ENCODE measurements at regions not wholly inside any gene's neighbourhood (a gene's known extent, or its start where the extent isn't known, plus 50 kb on each side); places are given as distances from the start of the nearest gene placed in this dataset.
"Not testable (repeated sequence)": the region's sequence is repeated elsewhere in the genome, so short reads cannot be mapped to it uniquely, and the experiment has no call there.

DNA sequence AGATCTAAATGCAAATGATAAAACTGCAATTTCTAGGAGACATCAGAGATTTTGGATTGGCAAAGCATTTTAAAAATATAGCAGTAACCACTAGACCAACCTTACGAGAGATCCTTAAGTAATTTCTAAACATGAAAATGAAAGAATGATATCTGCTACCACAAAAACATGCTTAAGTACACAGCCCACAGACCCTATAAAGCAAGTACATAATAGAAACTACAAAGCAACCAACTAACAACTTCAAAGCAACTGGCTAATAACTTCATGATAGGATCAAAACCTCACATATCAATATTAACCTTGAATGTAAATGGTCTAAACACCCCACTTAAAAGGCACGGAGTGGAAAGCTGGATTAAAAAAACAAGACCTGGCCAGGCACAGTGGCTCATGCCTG lies 209.9 kb upstream of the SOX14 start:
- FAIRE-seq: no peak
- TF ChIP-seq POLR2A (IDR thresholded peaks at IDR 0.05; ENCODE audit: low read depth, low read length): no peak
- no peak for DNase-seq (ENCODE audit: insufficient read length, low spot score)

DNA sequence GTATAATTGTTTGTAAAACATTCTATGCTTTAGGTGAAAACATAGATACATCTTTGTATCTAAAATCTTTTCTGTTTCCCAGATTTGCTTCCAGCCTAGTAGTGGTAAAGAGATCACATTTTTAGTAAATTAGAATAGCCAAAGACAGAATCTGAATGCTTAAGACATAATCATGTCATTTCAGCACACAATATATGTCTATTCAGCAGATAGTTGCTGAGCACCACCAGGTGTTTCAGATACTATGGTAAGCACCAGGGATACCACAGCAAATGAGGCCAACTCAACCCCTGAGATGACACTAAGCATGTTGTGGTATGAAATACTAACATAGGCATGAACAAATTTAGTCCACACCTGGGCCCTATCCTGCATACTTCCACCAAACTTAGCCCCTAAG lies 195.2 kb upstream of the SOX14 start:
- no peak for TF ChIP-seq POLR2A (IDR thresholded peaks at IDR 0.05; ENCODE audit: low read depth, low read length)
- FAIRE-seq: no peak
- no peak for DNase-seq (ENCODE audit: insufficient read length, low spot score)

DNA sequence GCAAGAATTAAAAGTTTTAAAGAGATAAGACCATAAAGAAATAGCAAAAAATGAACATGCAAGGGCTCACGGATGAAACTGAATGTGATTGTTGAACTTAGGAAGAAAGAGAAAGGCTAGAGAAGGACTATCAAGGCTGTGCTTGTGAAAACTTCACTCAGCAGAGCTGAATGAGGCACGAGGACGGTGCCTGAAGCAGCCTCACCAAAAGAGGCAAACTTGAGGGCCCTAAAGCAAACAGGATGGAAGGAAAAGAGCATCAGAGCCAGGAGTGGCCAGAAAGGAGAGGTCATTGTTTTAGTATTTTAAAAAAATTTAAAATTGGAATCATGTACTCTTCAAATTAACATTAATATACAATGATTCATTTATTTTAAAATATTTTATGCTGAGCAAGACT lies 191.2 kb upstream of the SOX14 start:
- FAIRE-seq (no peak), DNase-seq (ENCODE audit: insufficient read length, low spot score) (no peak)
- TF ChIP-seq POLR2A (IDR thresholded peaks at IDR 0.05; ENCODE audit: low read depth, low read length): no peak

DNA sequence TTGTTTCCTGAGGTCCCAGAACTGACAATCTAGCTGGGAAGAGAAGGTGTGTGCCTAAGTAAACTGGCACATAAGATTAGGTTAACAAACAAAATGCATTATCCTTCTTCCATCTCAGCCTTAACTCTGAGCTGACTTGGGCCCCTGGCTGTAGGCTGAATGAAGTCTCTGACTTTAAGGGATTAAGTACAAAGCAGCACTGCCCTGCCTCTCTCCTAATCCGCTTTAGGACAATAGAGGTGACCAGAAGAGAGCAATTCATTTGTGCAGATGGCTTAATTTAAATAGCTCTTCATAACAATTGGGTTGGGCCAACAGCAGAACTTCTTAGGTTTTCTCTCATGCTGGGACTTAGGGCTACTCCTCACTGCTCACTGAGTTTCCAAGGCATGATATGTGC lies 181.6 kb upstream of the SOX14 start:
- DNase-seq (ENCODE audit: insufficient read length, low spot score): no peak
- no peak for TF ChIP-seq POLR2A (IDR thresholded peaks at IDR 0.05; ENCODE audit: low read depth, low read length)
- no peak for FAIRE-seq

DNA sequence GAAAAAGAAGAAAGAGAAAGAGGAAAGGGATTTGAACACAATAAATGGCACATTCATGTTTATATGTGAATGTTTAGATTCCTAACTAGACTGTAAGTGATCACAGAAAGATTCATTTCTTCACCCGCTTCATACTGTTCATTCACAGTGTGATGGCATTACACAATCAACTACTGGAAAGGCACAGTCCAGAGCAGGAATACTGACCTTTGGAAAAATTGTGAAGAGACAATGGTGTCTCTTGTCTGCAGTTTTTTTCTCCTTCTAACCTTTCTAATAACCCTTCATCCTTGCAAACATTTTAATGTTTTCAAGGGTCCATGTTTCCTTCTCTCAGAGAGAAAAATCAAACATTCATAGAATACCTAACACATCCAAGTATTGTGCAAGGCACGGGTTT lies 180.9 kb upstream of the SOX14 start:
- no peak for FAIRE-seq
- TF ChIP-seq POLR2A (IDR thresholded peaks at IDR 0.05; ENCODE audit: low read depth, low read length): no peak
- no peak for DNase-seq (ENCODE audit: insufficient read length, low spot score)

DNA sequence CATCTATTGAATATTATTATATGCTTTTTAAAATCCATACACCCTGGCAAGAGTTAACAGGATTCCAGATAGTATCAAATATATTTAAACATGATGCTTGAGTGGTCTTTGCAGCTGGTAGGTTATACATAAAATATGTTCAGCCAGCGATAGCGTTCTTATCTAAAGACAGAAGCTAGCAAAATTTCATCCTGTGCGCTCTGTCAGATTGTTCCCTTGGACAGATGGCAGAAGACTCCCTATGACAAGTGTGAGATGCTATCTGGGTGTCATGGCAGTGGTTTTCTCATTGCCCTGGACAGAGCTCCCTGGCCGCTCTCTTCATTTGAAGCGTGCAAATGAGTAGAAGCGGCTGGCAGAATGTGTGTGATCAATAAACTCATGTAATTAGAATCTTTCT lies 175.2 kb upstream of the SOX14 start:
- FAIRE-seq: no peak

DNA sequence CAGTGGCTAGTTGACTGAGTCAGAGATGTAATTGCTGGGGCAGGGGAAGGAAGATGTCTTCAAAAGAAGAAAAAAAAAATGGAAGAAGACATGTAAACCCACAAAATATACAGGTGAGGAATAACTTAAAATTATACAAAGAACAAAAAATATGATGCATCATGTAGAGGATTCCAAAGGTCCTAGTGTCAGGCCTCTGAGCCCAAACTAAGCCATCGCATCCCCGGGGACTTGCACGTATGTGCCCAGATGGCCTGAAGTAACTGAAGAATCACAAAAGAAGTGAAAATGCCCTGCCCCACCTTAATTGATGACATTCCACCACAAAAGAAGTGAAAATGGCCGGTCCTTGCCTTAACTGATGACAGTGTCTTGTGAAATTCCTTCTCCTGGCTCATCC lies 168.7 kb upstream of the SOX14 start:
- not testable (repeated sequence) for FAIRE-seq; DNase-seq (ENCODE audit: insufficient read length, low spot score)

More for the DNA sequence above, 175.2 kb upstream of the SOX14 start:
- no peak for DNase-seq (ENCODE audit: insufficient read length, low spot score)
- TF ChIP-seq POLR2A (IDR thresholded peaks at IDR 0.05; ENCODE audit: low read depth, low read length): no peak

DNA sequence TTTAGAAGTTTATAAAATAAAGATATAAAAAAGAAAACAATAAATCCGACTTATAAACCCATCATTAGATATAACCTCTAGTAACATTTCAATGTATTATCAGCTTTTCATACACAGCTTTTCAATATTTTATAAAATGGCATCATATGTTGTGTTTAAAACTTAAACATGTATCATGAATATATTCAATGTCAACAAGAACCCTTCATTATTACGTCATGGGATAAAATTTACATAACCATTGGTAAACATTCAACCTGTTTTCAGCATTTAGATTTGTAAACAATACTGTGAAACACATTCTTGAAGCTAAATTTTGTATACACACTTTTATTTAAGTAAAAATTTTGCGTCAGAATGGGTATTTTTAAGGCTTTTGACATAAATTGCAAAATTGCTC lies 153.4 kb upstream of the SOX14 start:
- FAIRE-seq: no peak

DNA sequence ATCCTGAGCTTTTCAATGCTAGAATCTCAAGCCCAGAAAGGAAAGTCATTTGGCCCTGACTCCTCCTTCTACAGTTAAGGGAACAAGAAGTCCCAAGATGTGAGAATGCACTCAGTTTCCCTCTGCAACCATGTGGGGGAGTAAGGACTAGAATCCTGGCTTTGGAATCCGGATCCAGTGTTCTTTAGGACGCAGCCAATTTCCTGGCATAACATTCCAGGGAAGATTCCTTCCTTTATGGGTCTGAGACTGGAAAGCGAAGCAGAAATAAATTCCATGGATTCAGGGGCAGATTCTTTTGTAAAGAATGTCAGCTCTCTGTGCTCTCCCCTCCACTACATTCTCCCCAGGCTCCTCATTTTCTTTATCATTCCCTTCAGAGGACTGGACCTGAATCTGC lies 151.8 kb upstream of the SOX14 start:
- TF ChIP-seq POLR2A (IDR thresholded peaks at IDR 0.05; ENCODE audit: low read depth, low read length): no peak
- FAIRE-seq (no peak), DNase-seq (ENCODE audit: insufficient read length, low spot score) (no peak)

More for the DNA sequence above, 153.4 kb upstream of the SOX14 start:
- no peak for DNase-seq (ENCODE audit: insufficient read length, low spot score)
- TF ChIP-seq POLR2A (IDR thresholded peaks at IDR 0.05; ENCODE audit: low read depth, low read length): no peak

DNA sequence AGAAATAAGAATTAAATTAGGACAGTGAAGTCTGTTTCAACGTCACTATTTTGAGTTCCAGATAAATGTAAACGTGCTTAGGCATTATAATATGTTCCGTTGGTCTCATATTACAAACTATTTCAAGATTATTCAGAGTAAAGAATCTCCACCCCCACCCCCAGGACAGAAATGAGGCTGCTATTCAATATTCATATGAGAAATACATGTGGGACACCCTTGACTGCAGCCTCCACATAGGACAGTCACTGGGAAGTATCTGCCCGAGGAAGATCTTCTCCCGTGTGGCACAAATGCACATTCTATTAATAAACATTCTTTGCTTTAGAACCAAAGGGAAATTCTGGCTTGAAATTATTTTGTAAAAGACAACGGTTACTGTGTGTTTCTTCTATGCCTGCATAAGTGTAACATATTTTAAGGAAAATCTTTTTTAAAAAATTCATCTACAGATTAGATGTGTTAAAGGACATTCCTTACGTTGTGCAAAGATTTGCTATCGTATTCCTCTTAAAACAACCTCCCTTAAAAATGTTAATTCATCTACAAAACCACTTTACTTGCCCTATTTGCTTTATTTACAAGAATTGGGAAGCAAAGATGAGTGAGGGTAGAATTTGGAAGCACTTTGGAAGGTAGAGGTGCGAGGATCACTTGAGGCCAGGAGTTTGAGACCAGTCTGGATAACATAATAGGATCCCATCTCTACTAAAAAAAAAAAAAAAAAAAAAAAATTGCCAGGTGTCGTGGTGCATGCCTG lies 148.3 kb upstream of the SOX14 start:
- no peak for TF ChIP-seq POLR2A (IDR thresholded peaks at IDR 0.05; ENCODE audit: low read depth, low read length)
- DNase-seq (ENCODE audit: insufficient read length, low spot score) (no peak), FAIRE-seq (no peak)

DNA sequence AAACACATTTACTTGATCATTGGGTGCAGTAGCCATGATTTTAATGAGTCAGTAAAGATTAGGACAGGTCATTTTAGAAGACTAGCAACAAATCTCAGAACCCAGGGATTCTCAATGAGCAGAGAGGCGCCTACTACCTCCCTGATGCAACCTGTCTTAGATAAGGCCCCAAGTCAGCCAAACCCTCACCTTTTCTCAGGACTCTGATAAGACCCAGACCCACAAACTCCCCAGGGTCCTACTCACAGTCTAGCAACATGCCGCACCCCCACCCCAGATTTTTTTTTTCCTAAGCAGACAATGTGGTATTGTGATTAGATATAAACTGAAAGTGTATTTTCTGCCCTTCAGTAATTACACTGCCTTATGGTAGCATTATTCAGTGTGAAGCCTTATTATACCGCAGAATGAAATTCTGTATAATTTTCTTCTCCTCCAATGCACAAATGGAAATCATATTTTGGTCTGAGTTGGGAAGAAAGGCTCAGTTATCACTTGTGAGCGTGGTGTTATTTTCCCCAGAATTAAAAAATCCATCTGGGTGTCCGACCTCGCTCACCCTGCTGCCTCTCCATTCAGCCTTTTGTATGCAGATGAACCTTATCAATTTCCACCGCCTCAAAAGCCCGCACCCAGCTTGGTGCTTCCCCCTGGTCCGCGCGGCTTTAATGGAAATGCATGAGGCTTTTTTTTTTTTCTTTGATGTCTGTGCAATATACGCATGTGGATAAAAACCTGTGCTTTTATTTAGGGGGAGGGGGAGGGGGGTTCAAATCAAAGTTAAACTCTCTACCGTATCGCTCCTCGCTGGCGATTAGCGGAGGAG lies 122.0 kb upstream of the SOX14 start:
- TF ChIP-seq POLR2A (IDR thresholded peaks at IDR 0.05; ENCODE audit: low read depth, low read length): no peak
- DNase-seq (ENCODE audit: insufficient read length, low spot score) (no peak), FAIRE-seq (no peak)

DNA sequence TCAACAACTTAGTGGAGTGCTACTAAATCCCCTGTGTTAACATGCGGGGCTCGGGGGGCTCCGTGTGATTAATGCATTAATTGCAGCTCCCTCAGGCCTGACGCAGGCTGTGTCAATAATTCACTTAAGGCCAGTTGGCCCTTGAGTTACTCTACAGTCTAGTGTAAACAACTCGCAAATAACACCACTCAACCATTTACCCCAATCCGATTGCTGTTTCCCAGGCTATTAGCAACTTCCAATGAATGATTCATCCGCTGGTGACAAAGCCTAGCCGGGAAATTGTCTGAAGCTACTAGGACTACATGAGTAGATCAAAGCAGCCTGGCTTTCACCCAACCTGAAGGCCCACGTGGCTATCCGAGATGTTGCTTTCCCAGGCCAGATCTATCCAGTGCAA lies 121.3 kb upstream of the SOX14 start:
- TF ChIP-seq POLR2A (IDR thresholded peaks at IDR 0.05; ENCODE audit: low read depth, low read length): no peak
- no peak for DNase-seq (ENCODE audit: insufficient read length, low spot score)
- no peak for FAIRE-seq

DNA sequence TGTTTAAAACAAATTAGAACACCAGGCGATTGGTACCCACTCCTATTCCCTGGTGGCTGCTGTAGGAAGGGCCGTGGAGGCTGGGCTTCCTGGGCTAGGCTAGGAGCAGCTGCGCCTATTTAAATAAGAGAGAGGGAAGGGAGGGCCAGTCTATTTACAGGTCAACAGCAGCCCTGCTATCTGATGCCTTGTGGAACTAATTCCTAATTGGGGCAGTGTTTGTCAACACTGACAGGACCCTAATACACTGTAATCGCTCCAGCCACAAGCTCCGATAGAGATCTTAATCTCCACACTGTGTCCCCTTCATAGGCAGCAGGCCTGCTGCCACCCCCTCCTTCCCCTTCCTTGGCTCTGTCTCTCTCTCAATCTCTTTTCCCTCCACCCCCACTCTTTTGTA lies 116.9 kb upstream of the SOX14 start:
- DNase-seq (ENCODE audit: insufficient read length, low spot score) (no peak), FAIRE-seq (no peak)
- no peak for TF ChIP-seq POLR2A (IDR thresholded peaks at IDR 0.05; ENCODE audit: low read depth, low read length)

DNA sequence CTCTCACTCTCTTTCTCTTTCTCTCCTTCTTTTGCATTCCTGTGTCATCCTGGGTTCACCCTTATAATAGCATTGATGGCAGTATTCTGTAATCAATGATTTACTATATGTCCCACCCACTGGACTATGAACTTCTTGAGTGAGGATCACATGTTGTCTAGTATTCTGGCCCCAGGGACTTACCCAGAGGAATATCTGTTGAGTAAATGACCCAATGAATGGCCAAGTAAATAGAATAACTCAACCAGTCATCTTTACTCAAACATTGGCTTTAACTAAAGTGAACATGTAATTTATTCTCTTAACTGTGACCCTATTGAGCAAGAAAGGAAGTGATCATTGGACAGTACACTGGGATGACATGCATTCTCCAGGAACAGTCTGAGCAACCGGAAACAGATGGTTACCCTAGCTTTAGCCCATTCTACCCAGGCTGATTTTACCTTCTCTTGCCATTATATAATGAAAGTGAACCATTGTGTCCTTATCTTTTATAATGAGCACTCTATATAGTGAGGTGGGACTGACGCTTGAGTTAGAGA lies 94.5 kb upstream of the SOX14 start:
- TF ChIP-seq POLR2A (IDR thresholded peaks at IDR 0.05; ENCODE audit: low read depth, low read length): no peak
- DNase-seq (ENCODE audit: insufficient read length, low spot score): no peak
- FAIRE-seq: no peak
